ENCODE measurements at regions not wholly inside any gene's neighbourhood (a gene's known extent, or its start where the extent isn't known, plus 50 kb on each side); places are given as distances from the start of the nearest gene placed in this dataset.

DNA sequence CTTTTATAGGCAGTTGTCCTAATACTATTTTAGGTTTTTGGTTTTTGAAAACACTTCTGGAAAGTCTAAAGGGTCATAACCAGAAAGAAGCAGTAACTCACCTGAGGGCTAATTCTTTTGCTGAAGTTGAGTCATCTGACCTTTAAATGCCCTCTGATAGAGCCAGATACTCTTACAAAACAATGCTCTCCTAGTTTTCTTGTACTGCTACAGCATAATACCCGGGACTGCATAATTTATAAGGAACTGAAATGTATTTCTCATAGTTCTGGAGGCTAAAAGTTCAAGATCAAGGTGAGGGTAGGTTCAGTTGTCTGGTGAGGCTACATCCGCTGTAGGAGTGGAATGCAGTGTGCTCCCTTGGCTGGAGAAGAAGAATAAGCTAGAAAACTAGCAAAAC is 670.3 kb downstream of the TLE4 start:
- TF ChIP-seq, protein P1, sequence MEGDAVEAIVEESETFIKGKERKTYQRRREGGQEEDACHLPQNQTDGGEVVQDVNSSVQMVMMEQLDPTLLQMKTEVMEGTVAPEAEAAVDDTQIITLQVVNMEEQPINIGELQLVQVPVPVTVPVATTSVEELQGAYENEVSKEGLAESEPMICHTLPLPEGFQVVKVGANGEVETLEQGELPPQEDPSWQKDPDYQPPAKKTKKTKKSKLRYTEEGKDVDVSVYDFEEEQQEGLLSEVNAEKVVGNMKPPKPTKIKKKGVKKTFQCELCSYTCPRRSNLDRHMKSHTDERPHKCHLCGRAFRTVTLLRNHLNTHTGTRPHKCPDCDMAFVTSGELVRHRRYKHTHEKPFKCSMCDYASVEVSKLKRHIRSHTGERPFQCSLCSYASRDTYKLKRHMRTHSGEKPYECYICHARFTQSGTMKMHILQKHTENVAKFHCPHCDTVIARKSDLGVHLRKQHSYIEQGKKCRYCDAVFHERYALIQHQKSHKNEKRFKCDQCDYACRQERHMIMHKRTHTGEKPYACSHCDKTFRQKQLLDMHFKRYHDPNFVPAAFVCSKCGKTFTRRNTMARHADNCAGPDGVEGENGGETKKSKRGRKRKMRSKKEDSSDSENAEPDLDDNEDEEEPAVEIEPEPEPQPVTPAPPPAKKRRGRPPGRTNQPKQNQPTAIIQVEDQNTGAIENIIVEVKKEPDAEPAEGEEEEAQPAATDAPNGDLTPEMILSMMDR (IDR thresholded peaks at IDR 0.05; ENCODE audit: extremely low read depth in 1 of 2, insufficient read depth in 1 of 2, low read depth in 1 of 2, low read length in 2 of 2), result no peak
- TF ChIP-seq FOS (IDR thresholded peaks at IDR 0.05; ENCODE audit: borderline replicate concordance, insufficient read depth, low read length), result no peak
- TF ChIP-seq MYC (IDR thresholded peaks at IDR 0.05; ENCODE audit: low read depth, low read length), result no peak
- no peak for TF ChIP-seq EZH2 (IDR thresholded peaks at IDR 0.05; ENCODE audit: borderline replicate concordance, low read depth, low read length, severe bottlenecking)
